ENCODE measurements at regions not wholly inside any gene's neighbourhood (a gene's known extent, or its start where the extent isn't known, plus 50 kb on each side); places are given as distances from the start of the nearest gene placed in this dataset.

DNA sequence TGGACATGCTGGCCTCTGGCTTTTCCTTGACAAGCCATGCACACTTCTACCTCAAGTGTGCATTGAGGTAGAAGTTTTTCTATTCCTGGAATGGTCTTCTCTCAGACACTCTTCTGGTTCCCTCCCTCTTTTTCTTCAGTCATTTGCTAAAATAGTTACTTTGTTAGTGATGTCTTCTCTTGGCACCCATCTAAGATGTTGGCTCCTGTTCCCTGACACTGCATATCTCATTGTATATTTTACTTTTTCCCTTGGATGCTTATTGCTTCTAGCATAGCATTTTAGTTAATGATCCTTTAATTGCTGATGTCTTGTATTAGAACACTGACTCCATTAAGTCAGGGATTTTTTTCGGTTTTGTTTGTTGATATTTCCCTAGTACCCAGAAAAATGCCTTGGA lies 758.7 kb upstream of the NRSN1 start:
- TF ChIP-seq POLR2A (IDR thresholded peaks at IDR 0.05), result no peak
- TF ChIP-seq, protein P1, sequence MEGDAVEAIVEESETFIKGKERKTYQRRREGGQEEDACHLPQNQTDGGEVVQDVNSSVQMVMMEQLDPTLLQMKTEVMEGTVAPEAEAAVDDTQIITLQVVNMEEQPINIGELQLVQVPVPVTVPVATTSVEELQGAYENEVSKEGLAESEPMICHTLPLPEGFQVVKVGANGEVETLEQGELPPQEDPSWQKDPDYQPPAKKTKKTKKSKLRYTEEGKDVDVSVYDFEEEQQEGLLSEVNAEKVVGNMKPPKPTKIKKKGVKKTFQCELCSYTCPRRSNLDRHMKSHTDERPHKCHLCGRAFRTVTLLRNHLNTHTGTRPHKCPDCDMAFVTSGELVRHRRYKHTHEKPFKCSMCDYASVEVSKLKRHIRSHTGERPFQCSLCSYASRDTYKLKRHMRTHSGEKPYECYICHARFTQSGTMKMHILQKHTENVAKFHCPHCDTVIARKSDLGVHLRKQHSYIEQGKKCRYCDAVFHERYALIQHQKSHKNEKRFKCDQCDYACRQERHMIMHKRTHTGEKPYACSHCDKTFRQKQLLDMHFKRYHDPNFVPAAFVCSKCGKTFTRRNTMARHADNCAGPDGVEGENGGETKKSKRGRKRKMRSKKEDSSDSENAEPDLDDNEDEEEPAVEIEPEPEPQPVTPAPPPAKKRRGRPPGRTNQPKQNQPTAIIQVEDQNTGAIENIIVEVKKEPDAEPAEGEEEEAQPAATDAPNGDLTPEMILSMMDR (IDR thresholded peaks at IDR 0.05), result no peak
- no peak for TF ChIP-seq POLR2AphosphoS5 (IDR thresholded peaks at IDR 0.05)
